K562 (cell line): ENCODE measurements at regions not wholly inside any gene's neighbourhood (a gene's known extent, or its start where the extent isn't known, plus 50 kb on each side); places are given as distances from the start of the nearest gene placed in this dataset.

Experiments
- CREB5 ChIP-seq: fragments of 250-450 bp; sonication (Bioruptor Pico); IDR thresholded peaks from 2 replicates; pipeline ENCODE4 v1.5.0; 2020; ENCODE audit warnings: mild to moderate bottlenecking
- CTCF ChIP-seq, 3 experiments: IDR thresholded peaks in 2 of 3; conservative IDR thresholded peaks in 1 of 3; 2 replicates each; pipeline ENCODE4 v1.5.1; 2011 to 2012; ENCODE audit warnings: low read length in 3 of 3, mild to moderate bottlenecking in 3 of 3, control low read depth in 2 of 3, improper control_type of control experiment in 1 of 3, inconsistent platforms in 1 of 3, low read depth in 1 of 3, mixed read lengths in 1 of 3, moderate library complexity in 1 of 3; ENCODE audit not compliant: insufficient read depth in 2 of 3
- HDGF ChIP-seq: fragments of 450-650 bp; IDR thresholded peaks from 2 replicates; pipeline ENCODE4 v1.6.1; 2016
- KLF13 ChIP-seq: fragments of 450-650 bp; IDR thresholded peaks from 2 replicates; pipeline ENCODE4 v1.6.1; 2016; ENCODE audit warnings: missing genetic modification characterization, low read depth, mild to moderate bottlenecking, missing compliant biosample characterization, moderate library complexity, borderline replicate concordance
- POLR2A ChIP-seq: fragments of 450-650 bp; conservative IDR thresholded peaks from 2 replicates; pipeline ENCODE4 v1.6.1; 2016
- POLR2AphosphoS5 ChIP-seq: IDR thresholded peaks from 2 replicates; pipeline ENCODE4 v1.6.1; 2011; ENCODE audit warnings: mild to moderate bottlenecking, low read depth, low read length, moderate library complexity; ENCODE audit not compliant: control insufficient read depth, insufficient read depth
- ZNF175 ChIP-seq: fragments of 200-800 bp; sonication (Bioruptor generic); IDR thresholded peaks from 2 replicates; pipeline ENCODE4 v1.6.1; 2016; ENCODE audit warnings: low read depth, mild to moderate bottlenecking, missing genetic modification characterization, missing compliant biosample characterization
- ZNF696 ChIP-seq: fragments of 250-450 bp; sonication (Bioruptor Pico); conservative IDR thresholded peaks from 2 replicates; pipeline ENCODE4 v1.4.0; 2020; ENCODE audit warnings: mild to moderate bottlenecking, moderate library complexity
- ZNF699 ChIP-seq: fragments of 250-450 bp; sonication (Bioruptor Pico); IDR thresholded peaks from 2 replicates; pipeline ENCODE4 v1.8.0; 2021; ENCODE audit warnings: mild to moderate bottlenecking, moderate library complexity; ENCODE audit not compliant: insufficient replicate concordance
- TF ChIP-seq, protein P1 (sequence below): sonication (generic); formaldehyde crosslinking; IDR thresholded peaks from 2 replicates; pipeline ENCODE4 v1.8.0; 2022; ENCODE audit warnings: mild to moderate bottlenecking, missing genetic modification reagents, borderline replicate concordance
- TF ChIP-seq, protein P2 (sequence below): sonication (generic); formaldehyde crosslinking; IDR thresholded peaks from 2 replicates; pipeline ENCODE4 v1.9.0; 2022; ENCODE audit warnings: mild to moderate bottlenecking, missing genetic modification reagents

DNA sequence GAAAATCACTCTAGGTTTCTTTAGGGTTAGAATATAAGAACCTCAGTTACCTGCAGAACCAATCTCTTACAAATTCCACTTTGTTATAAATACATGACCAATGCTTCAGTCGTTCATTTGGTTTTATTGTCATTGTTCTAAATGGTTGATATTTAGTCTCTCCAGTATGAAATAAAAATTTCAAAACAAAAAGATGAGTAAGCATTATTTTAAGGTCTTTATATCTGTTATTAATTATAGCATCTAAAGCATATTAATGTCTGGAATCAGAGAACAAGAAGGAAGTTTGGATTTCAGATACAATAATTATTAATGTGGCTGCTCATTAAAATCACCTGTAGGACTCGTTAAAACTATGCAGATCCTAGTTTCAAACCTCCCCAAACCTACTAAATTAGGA is 265.4 kb upstream of the CXorf51A start:
- TF ChIP-seq POLR2A (no peak), HDGF (no peak), ZNF696 (CRISPR knock-in tag) (no peak), ZNF175 (CRISPR knock-in tag) (no peak), POLR2AphosphoS5 (no peak), CTCF (IDR thresholded peaks at IDR 0.05 in 2 of 3, conservative IDR thresholded peaks at IDR 0.05 in 1 of 3; ENCODE audit: insufficient read depth in 2 of 3, low read depth in 1 of 3, low read length in 3 of 3) (no peak), ZNF699 (CRISPR knock-in tag) (no peak), CREB5 (CRISPR knock-in tag) (no peak), KLF13 (tag) (no peak)
- TF ChIP-seq, protein P1, sequence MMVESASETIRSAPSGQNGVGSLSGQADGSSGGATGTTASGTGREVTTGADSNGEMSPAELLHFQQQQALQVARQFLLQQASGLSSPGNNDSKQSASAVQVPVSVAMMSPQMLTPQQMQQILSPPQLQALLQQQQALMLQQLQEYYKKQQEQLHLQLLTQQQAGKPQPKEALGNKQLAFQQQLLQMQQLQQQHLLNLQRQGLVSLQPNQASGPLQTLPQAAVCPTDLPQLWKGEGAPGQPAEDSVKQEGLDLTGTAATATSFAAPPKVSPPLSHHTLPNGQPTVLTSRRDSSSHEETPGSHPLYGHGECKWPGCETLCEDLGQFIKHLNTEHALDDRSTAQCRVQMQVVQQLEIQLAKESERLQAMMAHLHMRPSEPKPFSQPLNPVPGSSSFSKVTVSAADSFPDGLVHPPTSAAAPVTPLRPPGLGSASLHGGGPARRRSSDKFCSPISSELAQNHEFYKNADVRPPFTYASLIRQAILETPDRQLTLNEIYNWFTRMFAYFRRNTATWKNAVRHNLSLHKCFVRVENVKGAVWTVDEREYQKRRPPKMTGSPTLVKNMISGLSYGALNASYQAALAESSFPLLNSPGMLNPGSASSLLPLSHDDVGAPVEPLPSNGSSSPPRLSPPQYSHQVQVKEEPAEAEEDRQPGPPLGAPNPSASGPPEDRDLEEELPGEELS (CRISPR knock-in tag), result no peak
- TF ChIP-seq, protein P2, sequence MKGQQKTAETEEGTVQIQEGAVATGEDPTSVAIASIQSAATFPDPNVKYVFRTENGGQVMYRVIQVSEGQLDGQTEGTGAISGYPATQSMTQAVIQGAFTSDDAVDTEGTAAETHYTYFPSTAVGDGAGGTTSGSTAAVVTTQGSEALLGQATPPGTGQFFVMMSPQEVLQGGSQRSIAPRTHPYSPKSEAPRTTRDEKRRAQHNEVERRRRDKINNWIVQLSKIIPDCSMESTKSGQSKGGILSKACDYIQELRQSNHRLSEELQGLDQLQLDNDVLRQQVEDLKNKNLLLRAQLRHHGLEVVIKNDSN, result no peak
